Endodermal cell (in vitro differentiated cells): ENCODE measurements at regions not wholly inside any gene's neighbourhood (a gene's known extent, or its start where the extent isn't known, plus 50 kb on each side); places are given as distances from the start of the nearest gene placed in this dataset.

Source experiments
- DNase-seq: peaks from one replicate; pipeline ENCODE4 v3.0.0-alpha.2; 2017
- H3K27ac ChIP-seq: 2 replicates; pipeline ENCODE4 v1.5.1; 2013; ENCODE audit warnings: mild to moderate bottlenecking, low read depth, low read length, moderate library complexity
- H3K27me3 ChIP-seq: 2 replicates; pipeline ENCODE4 v1.6.1; 2013; ENCODE audit warnings: mild to moderate bottlenecking, low read length, moderate library complexity; ENCODE audit not compliant: insufficient read depth, control insufficient read depth, poor library complexity, severe bottlenecking
- H3K36me3 ChIP-seq: 2 replicates; pipeline ENCODE4 v1.7.0; 2013; ENCODE audit warnings: mild to moderate bottlenecking, low read length, moderate library complexity; ENCODE audit not compliant: control insufficient read depth, insufficient read depth
- H3K4me1 ChIP-seq: one replicate; pipeline ENCODE4 v1.7.0; 2013; ENCODE audit warnings: low read length; ENCODE audit not compliant: control insufficient read depth, insufficient read depth
- H3K4me3 ChIP-seq: 2 replicates; pipeline ENCODE4 v1.5.1; 2013; ENCODE audit warnings: mild to moderate bottlenecking, low read length, moderate library complexity
- H3K9ac ChIP-seq: 2 replicates; pipeline ENCODE4 v1.6.1; 2013; ENCODE audit warnings: mild to moderate bottlenecking, low read length, moderate library complexity; ENCODE audit not compliant: poor library complexity, severe bottlenecking; ENCODE audit errors: extremely low read depth
- H3K9me3 ChIP-seq: 2 replicates; pipeline ENCODE4 v1.6.1; 2013; ENCODE audit warnings: mild to moderate bottlenecking, low read length, moderate library complexity; ENCODE audit not compliant: control insufficient read depth
- H3K27ac Mint-ChIP-seq: 2 replicates; pipeline ENCODE4 v1.8.0; 2020; ENCODE audit warnings: mixed read lengths
- H3K27me3 Mint-ChIP-seq: 2 replicates; pipeline ENCODE4 v1.8.0; 2021; ENCODE audit warnings: mild to moderate bottlenecking, mixed read lengths; ENCODE audit not compliant: insufficient read depth
- H3K36me3 Mint-ChIP-seq: 2 replicates; pipeline ENCODE4 v1.8.0; 2020; ENCODE audit warnings: low read depth, mixed read lengths
- H3K4me1 Mint-ChIP-seq: 2 replicates; pipeline ENCODE4 v1.8.0; 2020; ENCODE audit warnings: mixed read lengths
- H3K4me3 Mint-ChIP-seq: 2 replicates; pipeline ENCODE4 v1.8.0; 2020; ENCODE audit warnings: mild to moderate bottlenecking, moderate library complexity, mixed read lengths
- H3K9me3 Mint-ChIP-seq: 2 replicates; pipeline ENCODE4 v1.8.0; 2020; ENCODE audit warnings: mild to moderate bottlenecking, mixed read lengths
- WGBS, 2 experiments: methylation state at CpG; one replicate each; pipeline versions ENCODE4 v1.1.5 to v1.1.7; 2013; ENCODE audit warnings: missing lambda C conversion rate in 2 of 2, mixed read lengths in 1 of 2; ENCODE audit not compliant: insufficient coverage in 1 of 2, insufficient read length in 1 of 2; 5-methylcytosine and 5-hydroxymethylcytosine counted together
- TF ChIP-seq, protein P1 (sequence below): fragments of 200-600 bp; sonication (generic); conservative IDR thresholded peaks from 2 replicates; pipeline ENCODE4 v1.5.0; 2021; ENCODE audit warnings: antibody characterized with exemption, mild to moderate bottlenecking

DNA sequence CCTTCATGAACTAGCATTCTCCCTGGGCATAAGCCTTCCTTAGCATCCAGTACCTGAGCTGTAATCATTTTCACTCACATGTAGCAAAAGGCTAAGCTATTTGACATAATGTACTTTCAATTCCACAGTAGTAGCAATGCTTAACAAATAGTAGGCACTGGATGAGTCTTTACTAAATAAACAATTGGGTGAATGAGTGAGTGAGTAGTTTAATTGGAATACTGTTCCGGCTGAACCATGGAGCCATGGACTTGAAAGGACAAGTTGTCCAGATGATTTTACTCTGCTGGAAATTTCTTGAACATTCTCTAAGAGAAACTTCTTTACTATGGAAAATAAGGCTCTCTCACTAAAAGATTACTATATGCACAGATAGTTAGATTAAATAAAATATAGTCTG, 159.3 kb downstream of the FAM47B start:
- H3K9me3 Mint-ChIP-seq = peaks cover 65% of the 10 kb centered on the region
- no peaks in the 10 kb centered on the region for H3K27me3 Mint-ChIP-seq

DNA sequence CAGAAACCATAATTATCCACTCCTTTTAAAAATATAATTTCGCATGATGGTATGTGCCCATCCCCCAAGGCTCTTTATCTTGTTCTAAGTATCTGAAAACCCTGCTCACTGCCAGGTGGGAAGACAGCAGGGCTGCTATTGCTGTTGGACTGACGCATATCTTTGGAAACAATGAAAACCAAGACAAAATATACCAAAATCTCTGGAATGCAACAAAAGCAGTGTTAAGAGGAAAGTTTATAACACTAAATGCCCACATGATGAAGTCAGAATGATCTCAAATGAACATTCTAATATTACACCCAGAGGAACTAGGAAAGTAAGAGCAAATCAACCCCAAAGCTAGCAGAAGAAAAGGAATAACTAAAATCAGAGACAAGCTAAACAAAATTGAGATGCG, 162.0 kb downstream of the FAM47B start:
- Mint-ChIP-seq H3K4me3 (no peak overlapping the region), H3K9me3 (peaks cover 78% of the 10 kb centered on the region), H3K27ac (no peak overlapping the region), H3K27me3 (no peaks in the 10 kb centered on the region), H3K4me1 (peaks cover 7% of the 10 kb centered on the region), H3K36me3 (no peaks in the 10 kb centered on the region)
- H3K27me3 ChIP-seq = no peaks in the 10 kb centered on the region
- no peaks in the 10 kb centered on the region for H3K9me3 ChIP-seq
- H3K4me3 ChIP-seq = no peak overlapping the region
- no peak overlapping the region for H3K9ac ChIP-seq
- no peak for DNase-seq
- no peaks in the 10 kb centered on the region for H3K4me1 ChIP-seq
- TF ChIP-seq, protein P1, sequence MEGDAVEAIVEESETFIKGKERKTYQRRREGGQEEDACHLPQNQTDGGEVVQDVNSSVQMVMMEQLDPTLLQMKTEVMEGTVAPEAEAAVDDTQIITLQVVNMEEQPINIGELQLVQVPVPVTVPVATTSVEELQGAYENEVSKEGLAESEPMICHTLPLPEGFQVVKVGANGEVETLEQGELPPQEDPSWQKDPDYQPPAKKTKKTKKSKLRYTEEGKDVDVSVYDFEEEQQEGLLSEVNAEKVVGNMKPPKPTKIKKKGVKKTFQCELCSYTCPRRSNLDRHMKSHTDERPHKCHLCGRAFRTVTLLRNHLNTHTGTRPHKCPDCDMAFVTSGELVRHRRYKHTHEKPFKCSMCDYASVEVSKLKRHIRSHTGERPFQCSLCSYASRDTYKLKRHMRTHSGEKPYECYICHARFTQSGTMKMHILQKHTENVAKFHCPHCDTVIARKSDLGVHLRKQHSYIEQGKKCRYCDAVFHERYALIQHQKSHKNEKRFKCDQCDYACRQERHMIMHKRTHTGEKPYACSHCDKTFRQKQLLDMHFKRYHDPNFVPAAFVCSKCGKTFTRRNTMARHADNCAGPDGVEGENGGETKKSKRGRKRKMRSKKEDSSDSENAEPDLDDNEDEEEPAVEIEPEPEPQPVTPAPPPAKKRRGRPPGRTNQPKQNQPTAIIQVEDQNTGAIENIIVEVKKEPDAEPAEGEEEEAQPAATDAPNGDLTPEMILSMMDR = no peak
- 100% methylated on average over 1 of the region's 3 CpGs; no CpG with 5 or more reads in 1 of the 2 experiments for WGBS, 2 experiments
- no peak overlapping the region for H3K27ac ChIP-seq
- no peaks in the 10 kb centered on the region for H3K36me3 ChIP-seq

More for the DNA sequence above, 159.3 kb downstream of the FAM47B start:
- Mint-ChIP-seq H3K4me3 (no peak overlapping the region), H3K4me1 (peaks cover 7% of the 10 kb centered on the region), H3K27ac (no peak overlapping the region), H3K36me3 (no peaks in the 10 kb centered on the region)
- no peak for DNase-seq
- Histone ChIP-seq H3K4me3 (no peak overlapping the region), H3K9me3 (no peaks in the 10 kb centered on the region), H3K4me1 (no peaks in the 10 kb centered on the region), H3K36me3 (no peaks in the 10 kb centered on the region), H3K9ac (no peak overlapping the region), H3K27ac (no peak overlapping the region), H3K27me3 (no peaks in the 10 kb centered on the region)
- TF ChIP-seq, protein P1 = no peak
- WGBS, 2 experiments = 71% methylated on average over 1 of the region's 1 CpG; no CpG with 5 or more reads in 1 of the 2 experiments

DNA sequence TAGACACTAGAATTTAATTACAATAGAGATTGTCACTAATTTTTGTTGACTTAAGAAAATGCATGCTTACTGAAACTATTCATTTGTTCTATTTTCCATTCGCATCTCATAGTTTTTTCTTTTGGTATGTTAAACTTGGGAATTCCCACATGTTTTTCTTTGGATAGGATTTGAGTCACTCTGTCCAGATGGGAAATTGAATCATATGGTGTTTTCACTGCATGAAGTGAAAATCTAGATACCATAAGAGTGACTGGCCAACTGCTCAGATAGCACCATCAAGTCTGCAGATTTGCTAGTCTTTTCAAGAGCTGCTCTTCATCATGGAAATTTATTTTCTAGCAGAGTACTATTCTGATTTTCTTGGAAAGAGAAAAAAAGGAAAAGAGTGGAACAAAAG, 172.6 kb downstream of the FAM47B start:
- Mint-ChIP-seq H3K27ac (no peak overlapping the region), H3K4me3 (no peak overlapping the region), H3K27me3 (no peaks in the 10 kb centered on the region), H3K9me3 (peaks cover 65% of the 10 kb centered on the region), H3K4me1 (no peaks in the 10 kb centered on the region), H3K36me3 (no peaks in the 10 kb centered on the region)
- Histone ChIP-seq H3K36me3 (no peaks in the 10 kb centered on the region), H3K4me3 (no peak overlapping the region), H3K27me3 (no peaks in the 10 kb centered on the region), H3K4me1 (no peaks in the 10 kb centered on the region), H3K27ac (no peak overlapping the region), H3K9ac (no peak overlapping the region), H3K9me3 (no peaks in the 10 kb centered on the region)
- whole genome bisulfite sequencing, 2 experiments = 88% methylated on average over 1 of the region's 1 CpG; no CpG with 5 or more reads in 1 of the 2 experiments
- no peak for DNase-seq
- TF ChIP-seq, protein P1 = no peak
